NB4 (cell line): ENCODE measurements at regions not wholly inside any gene's neighbourhood (a gene's known extent, or its start where the extent isn't known, plus 50 kb on each side); places are given as distances from the start of the nearest gene placed in this dataset.

ENCODE experiments used
- DNase-seq: peaks from one replicate; pipeline ENCODE4 v3.0.0; 2010; ENCODE audit warnings: low read depth
- H3K4me3 ChIP-seq: one replicate; pipeline ENCODE4 v1.5.1; 2011; ENCODE audit warnings: mild to moderate bottlenecking, low read depth, low read length, moderate library complexity
- MAX ChIP-seq: IDR thresholded peaks from 2 replicates; pipeline ENCODE4 v1.6.1; 2011; ENCODE audit warnings: low read depth, low read length
- MYC ChIP-seq: IDR thresholded peaks from 2 replicates; pipeline ENCODE4 v1.6.1; 2011; ENCODE audit warnings: low read depth, low read length
- POLR2A ChIP-seq: IDR thresholded peaks from 2 replicates; pipeline ENCODE4 v1.6.1; 2011; ENCODE audit warnings: mild to moderate bottlenecking; ENCODE audit not compliant: insufficient read length; ENCODE audit errors: extremely low read depth
- TF ChIP-seq, protein P1 (sequence below): IDR thresholded peaks from one replicate; pipeline ENCODE4 v1.5.1; 2012; ENCODE audit warnings: low read depth, low read length

GRCh38 chr21:26748066-26748465, 97.1 kb downstream of the ADAMTS1 start:
- H3K4me3 ChIP-seq, result no peak overlapping the region
- TF ChIP-seq MAX, result no peak
- TF ChIP-seq, protein P1, sequence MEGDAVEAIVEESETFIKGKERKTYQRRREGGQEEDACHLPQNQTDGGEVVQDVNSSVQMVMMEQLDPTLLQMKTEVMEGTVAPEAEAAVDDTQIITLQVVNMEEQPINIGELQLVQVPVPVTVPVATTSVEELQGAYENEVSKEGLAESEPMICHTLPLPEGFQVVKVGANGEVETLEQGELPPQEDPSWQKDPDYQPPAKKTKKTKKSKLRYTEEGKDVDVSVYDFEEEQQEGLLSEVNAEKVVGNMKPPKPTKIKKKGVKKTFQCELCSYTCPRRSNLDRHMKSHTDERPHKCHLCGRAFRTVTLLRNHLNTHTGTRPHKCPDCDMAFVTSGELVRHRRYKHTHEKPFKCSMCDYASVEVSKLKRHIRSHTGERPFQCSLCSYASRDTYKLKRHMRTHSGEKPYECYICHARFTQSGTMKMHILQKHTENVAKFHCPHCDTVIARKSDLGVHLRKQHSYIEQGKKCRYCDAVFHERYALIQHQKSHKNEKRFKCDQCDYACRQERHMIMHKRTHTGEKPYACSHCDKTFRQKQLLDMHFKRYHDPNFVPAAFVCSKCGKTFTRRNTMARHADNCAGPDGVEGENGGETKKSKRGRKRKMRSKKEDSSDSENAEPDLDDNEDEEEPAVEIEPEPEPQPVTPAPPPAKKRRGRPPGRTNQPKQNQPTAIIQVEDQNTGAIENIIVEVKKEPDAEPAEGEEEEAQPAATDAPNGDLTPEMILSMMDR, result no peak
- no peak for TF ChIP-seq MYC
- TF ChIP-seq POLR2A, result no peak
- no peak for DNase-seq

GRCh38 chr21:26747216-26747615, 98.0 kb downstream of the ADAMTS1 start:
- no peak for DNase-seq
- TF ChIP-seq, protein P1, result no peak
- TF ChIP-seq MYC (no peak), POLR2A (no peak), MAX (no peak)
- H3K4me3 ChIP-seq, result no peak overlapping the region

GRCh38 chr21:26743524-26743923, 101.7 kb downstream of the ADAMTS1 start:
- no peak for TF ChIP-seq MAX
- TF ChIP-seq POLR2A, result no peak
- TF ChIP-seq, protein P1, result no peak
- H3K4me3 ChIP-seq, result no peak overlapping the region
- DNase-seq, result no peak

DNA sequence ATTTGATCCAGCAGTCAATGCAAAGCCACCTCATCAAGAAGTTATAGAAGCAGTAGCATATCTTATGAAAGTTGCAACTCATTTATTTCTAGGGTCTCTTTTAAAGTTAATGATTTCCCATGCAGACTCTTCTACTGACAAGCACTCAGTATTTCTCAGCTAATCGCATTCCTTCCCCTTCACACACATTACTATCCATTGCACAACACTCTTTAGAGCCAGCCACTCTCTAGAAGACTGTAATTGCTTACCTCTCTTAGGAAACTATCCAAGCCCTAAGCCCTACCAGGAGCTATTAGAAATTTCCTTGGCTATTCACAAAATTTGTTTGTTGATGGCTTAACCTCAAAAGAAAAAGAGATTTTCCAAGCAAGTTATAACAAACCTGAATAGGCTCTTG, 106.0 kb downstream of the ADAMTS1 start:
- TF ChIP-seq, protein P1, result no peak
- TF ChIP-seq POLR2A (no peak), MYC (no peak), MAX (no peak)
- no peak overlapping the region for H3K4me3 ChIP-seq
- DNase-seq, result no peak

DNA sequence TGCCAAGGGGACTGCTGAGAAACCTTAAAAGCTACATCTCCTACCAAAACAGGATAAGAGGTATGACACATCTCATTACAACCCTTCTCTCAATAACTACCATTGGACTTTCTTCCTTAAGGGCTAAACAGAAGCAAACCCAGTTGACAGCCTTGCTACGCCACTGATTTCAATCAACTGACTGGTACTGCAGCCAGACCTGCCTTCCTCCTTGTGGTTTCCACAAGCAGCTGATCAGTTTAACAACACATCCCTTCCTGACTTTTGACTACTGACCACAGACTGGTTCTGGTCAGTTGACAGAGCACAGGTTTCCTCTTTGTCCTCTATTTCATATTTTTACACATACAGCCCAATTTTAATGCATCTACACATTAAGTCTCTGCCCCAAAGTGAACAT, 108.8 kb downstream of the ADAMTS1 start:
- H3K4me3 ChIP-seq, result no peak overlapping the region
- DNase-seq, result no peak
- TF ChIP-seq, protein P1, result no peak
- TF ChIP-seq MYC, result no peak
- no peak for TF ChIP-seq MAX
- no peak for TF ChIP-seq POLR2A
